Endothelial cell of umbilical vein (primary cell): ENCODE measurements at regions not wholly inside any gene's neighbourhood (a gene's known extent, or its start where the extent isn't known, plus 50 kb on each side); places are given as distances from the start of the nearest gene placed in this dataset.
"Not testable (repeated sequence)": the region's sequence is repeated elsewhere in the genome, so short reads cannot be mapped to it uniquely, and the experiment has no call there.

Source experiments
- EZH2 ChIP-seq: IDR thresholded peaks from 2 replicates; pipeline ENCODE4 v1.6.1; 2012; ENCODE audit warnings: borderline replicate concordance, low read depth, mild to moderate bottlenecking, moderate library complexity, low read length, inconsistent platforms; ENCODE audit not compliant: severe bottlenecking
- FOS ChIP-seq: IDR thresholded peaks from 2 replicates; pipeline ENCODE4 v1.6.1; 2011; ENCODE audit warnings: mild to moderate bottlenecking, low read length, moderate library complexity, borderline replicate concordance; ENCODE audit not compliant: insufficient read depth
- MYC ChIP-seq: IDR thresholded peaks from one replicate; pipeline ENCODE4 v1.6.1; 2011; ENCODE audit warnings: mild to moderate bottlenecking, low read depth, low read length
- POLR2A ChIP-seq: IDR thresholded peaks from 2 replicates; pipeline ENCODE4 v1.6.1; 2012; ENCODE audit warnings: low read depth, mild to moderate bottlenecking, control low read depth, low read length
- POLR2AphosphoS5 ChIP-seq: IDR thresholded peaks from 2 replicates; pipeline ENCODE4 v1.6.1; 2012; ENCODE audit warnings: low read depth, mild to moderate bottlenecking, control low read depth, low read length, moderate library complexity; ENCODE audit not compliant: insufficient read depth
- TF ChIP-seq, protein P1 (sequence below), 2 donors: IDR thresholded peaks; 1 replicate in 1 of 2; 2 replicates in 1 of 2; pipeline ENCODE4 v1.5.1; 2011; ENCODE audit warnings: low read length in 2 of 2, mild to moderate bottlenecking in 2 of 2, moderate library complexity in 2 of 2, control low read depth in 1 of 2, inconsistent platforms in 1 of 2, low read depth in 1 of 2; ENCODE audit not compliant: insufficient read depth in 1 of 2; ENCODE audit errors: extremely low read depth in 1 of 2
- TF ChIP-seq, protein P2 (sequence below): IDR thresholded peaks from 2 replicates; pipeline ENCODE4 v1.6.1; 2011; ENCODE audit not compliant: insufficient read depth, insufficient read length

DNA sequence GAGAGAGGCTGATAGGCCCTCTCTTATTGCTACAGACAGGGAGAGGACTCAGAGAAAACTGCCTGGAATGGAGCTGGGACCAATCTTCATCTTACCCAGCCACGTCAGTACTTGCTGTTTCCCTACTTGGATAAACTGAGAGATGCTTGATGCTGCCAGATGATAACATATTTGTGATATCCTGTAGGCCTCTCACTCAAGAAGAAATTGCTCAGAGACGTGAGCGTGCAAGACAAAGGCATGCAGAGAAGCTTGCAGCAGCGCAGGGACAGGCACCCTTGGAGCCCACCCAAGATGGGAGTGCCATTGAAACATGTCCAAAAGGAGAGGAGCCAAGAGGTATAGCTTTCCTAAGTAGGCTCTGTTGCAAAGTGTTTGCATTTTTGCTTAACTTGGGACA is 114.7 kb upstream of the GOLGA6L4 start:
- TF ChIP-seq, protein P1, sequence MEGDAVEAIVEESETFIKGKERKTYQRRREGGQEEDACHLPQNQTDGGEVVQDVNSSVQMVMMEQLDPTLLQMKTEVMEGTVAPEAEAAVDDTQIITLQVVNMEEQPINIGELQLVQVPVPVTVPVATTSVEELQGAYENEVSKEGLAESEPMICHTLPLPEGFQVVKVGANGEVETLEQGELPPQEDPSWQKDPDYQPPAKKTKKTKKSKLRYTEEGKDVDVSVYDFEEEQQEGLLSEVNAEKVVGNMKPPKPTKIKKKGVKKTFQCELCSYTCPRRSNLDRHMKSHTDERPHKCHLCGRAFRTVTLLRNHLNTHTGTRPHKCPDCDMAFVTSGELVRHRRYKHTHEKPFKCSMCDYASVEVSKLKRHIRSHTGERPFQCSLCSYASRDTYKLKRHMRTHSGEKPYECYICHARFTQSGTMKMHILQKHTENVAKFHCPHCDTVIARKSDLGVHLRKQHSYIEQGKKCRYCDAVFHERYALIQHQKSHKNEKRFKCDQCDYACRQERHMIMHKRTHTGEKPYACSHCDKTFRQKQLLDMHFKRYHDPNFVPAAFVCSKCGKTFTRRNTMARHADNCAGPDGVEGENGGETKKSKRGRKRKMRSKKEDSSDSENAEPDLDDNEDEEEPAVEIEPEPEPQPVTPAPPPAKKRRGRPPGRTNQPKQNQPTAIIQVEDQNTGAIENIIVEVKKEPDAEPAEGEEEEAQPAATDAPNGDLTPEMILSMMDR (IDR thresholded peaks at IDR 0.05; ENCODE audit: extremely low read depth in 1 of 2, insufficient read depth in 1 of 2, low read depth in 1 of 2, low read length in 2 of 2): not testable (repeated sequence)
- TF ChIP-seq POLR2A, MYC, EZH2, POLR2AphosphoS5, FOS: not testable (repeated sequence)
- TF ChIP-seq, protein P2, sequence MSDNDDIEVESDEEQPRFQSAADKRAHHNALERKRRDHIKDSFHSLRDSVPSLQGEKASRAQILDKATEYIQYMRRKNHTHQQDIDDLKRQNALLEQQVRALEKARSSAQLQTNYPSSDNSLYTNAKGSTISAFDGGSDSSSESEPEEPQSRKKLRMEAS: not testable (repeated sequence)
